ENCODE measurements at regions not wholly inside any gene's neighbourhood (a gene's known extent, or its start where the extent isn't known, plus 50 kb on each side); places are given as distances from the start of the nearest gene placed in this dataset.

- Histone ChIP-seq H3K27ac (ENCODE audit: low read length) (no peak overlapping the region), H3K27me3 (ENCODE audit: low read length) (no peaks in the 10 kb centered on the region), H3K4me1 (ENCODE audit: low read length) (no peaks in the 10 kb centered on the region), H3K4me2 (ENCODE audit: low read depth, low read length, poor library complexity, severe bottlenecking) (no peak overlapping the region), H3K9me2 (replicated peaks; ENCODE audit: insufficient read depth, low read length) (no peaks in the 10 kb centered on the region), H2AFZ (ENCODE audit: low read length) (no peak overlapping the region), H3K9ac (ENCODE audit: low read length) (no peak overlapping the region), H4K20me1 (ENCODE audit: insufficient read depth, low read depth, low read length) (no peaks in the 10 kb centered on the region), H3K79me2 (ENCODE audit: low read length) (no peaks in the 10 kb centered on the region), H3K9me3 (ENCODE audit: low read length) (no peaks in the 10 kb centered on the region), H3K4me3 (ENCODE audit: low read length) (no peak overlapping the region), H3K36me3 (ENCODE audit: insufficient read depth, low read length) (no peaks in the 10 kb centered on the region)
- no peak for DNase-seq
Measured at GRCh38 chr2:182639971-182640370, 76.1 kb upstream of the DNAJC10 start.

- Histone ChIP-seq H2AFZ (ENCODE audit: low read length) (no peak overlapping the region), H3K27me3 (ENCODE audit: low read length) (no peaks in the 10 kb centered on the region), H3K4me1 (ENCODE audit: low read length) (no peaks in the 10 kb centered on the region), H3K27ac (ENCODE audit: low read length) (no peak overlapping the region), H3K4me3 (ENCODE audit: low read length) (no peak overlapping the region), H4K20me1 (ENCODE audit: insufficient read depth, low read depth, low read length) (no peaks in the 10 kb centered on the region), H3K79me2 (ENCODE audit: low read length) (no peaks in the 10 kb centered on the region), H3K4me2 (ENCODE audit: low read depth, low read length, poor library complexity, severe bottlenecking) (no peak overlapping the region), H3K9ac (ENCODE audit: low read length) (no peak overlapping the region), H3K9me3 (ENCODE audit: low read length) (no peaks in the 10 kb centered on the region), H3K9me2 (replicated peaks; ENCODE audit: insufficient read depth, low read length) (no peaks in the 10 kb centered on the region), H3K36me3 (ENCODE audit: insufficient read depth, low read length) (no peaks in the 10 kb centered on the region)
- DNase-seq: peak; percentile 90
Measured at GRCh38 chr2:182642328-182642727, 73.7 kb upstream of the DNAJC10 start.

- no peak overlapping the region for H2AFZ ChIP-seq (ENCODE audit: low read length)
- H3K79me2 ChIP-seq (ENCODE audit: low read length): no peaks in the 10 kb centered on the region
- DNase-seq: no peak
- H4K20me1 ChIP-seq (ENCODE audit: insufficient read depth, low read depth, low read length): no peaks in the 10 kb centered on the region
- H3K9ac ChIP-seq (ENCODE audit: low read length): no peak overlapping the region
- H3K9me2 ChIP-seq (replicated peaks; ENCODE audit: insufficient read depth, low read length): no peaks in the 10 kb centered on the region
- H3K4me2 ChIP-seq (ENCODE audit: low read depth, low read length, poor library complexity, severe bottlenecking): no peak overlapping the region
- no peak overlapping the region for H3K27ac ChIP-seq (ENCODE audit: low read length)
- H3K36me3 ChIP-seq (ENCODE audit: insufficient read depth, low read length): no peaks in the 10 kb centered on the region
- H3K27me3 ChIP-seq (ENCODE audit: low read length): no peaks in the 10 kb centered on the region
- no peaks in the 10 kb centered on the region for H3K9me3 ChIP-seq (ENCODE audit: low read length)
- H3K4me1 ChIP-seq (ENCODE audit: low read length): no peaks in the 10 kb centered on the region
- no peak overlapping the region for H3K4me3 ChIP-seq (ENCODE audit: low read length)
Measured at GRCh38 chr2:182646763-182647498, 69.1 kb upstream of the DNAJC10 start.

GRCh38 chr2:182647499-182647787, 68.6 kb upstream of the DNAJC10 start:
- H3K27ac ChIP-seq (ENCODE audit: low read length): no peak overlapping the region
- H3K36me3 ChIP-seq (ENCODE audit: insufficient read depth, low read length): no peaks in the 10 kb centered on the region
- no peaks in the 10 kb centered on the region for H3K4me1 ChIP-seq (ENCODE audit: low read length)
- H3K4me2 ChIP-seq (ENCODE audit: low read depth, low read length, poor library complexity, severe bottlenecking): no peak overlapping the region
- H3K4me3 ChIP-seq (ENCODE audit: low read length): no peak overlapping the region
- H2AFZ ChIP-seq (ENCODE audit: low read length): no peak overlapping the region
- H3K9me3 ChIP-seq (ENCODE audit: low read length): no peaks in the 10 kb centered on the region
- H3K9ac ChIP-seq (ENCODE audit: low read length): no peak overlapping the region
- no peaks in the 10 kb centered on the region for H3K79me2 ChIP-seq (ENCODE audit: low read length)
- no peaks in the 10 kb centered on the region for H4K20me1 ChIP-seq (ENCODE audit: insufficient read depth, low read depth, low read length)
- H3K9me2 ChIP-seq (replicated peaks; ENCODE audit: insufficient read depth, low read length): no peaks in the 10 kb centered on the region
- no peak for DNase-seq
- H3K27me3 ChIP-seq (ENCODE audit: low read length): no peaks in the 10 kb centered on the region

GRCh38 chr2:182649316-182649715, 66.7 kb upstream of the DNAJC10 start:
- Histone ChIP-seq H3K36me3 (ENCODE audit: insufficient read depth, low read length) (no peaks in the 10 kb centered on the region), H3K27me3 (ENCODE audit: low read length) (no peaks in the 10 kb centered on the region), H3K9ac (ENCODE audit: low read length) (no peak overlapping the region), H3K9me2 (replicated peaks; ENCODE audit: insufficient read depth, low read length) (no peaks in the 10 kb centered on the region), H4K20me1 (ENCODE audit: insufficient read depth, low read depth, low read length) (no peaks in the 10 kb centered on the region), H3K27ac (ENCODE audit: low read length) (no peak overlapping the region), H3K79me2 (ENCODE audit: low read length) (no peaks in the 10 kb centered on the region), H3K4me1 (ENCODE audit: low read length) (no peaks in the 10 kb centered on the region), H3K4me3 (ENCODE audit: low read length) (no peak overlapping the region), H2AFZ (ENCODE audit: low read length) (no peak overlapping the region), H3K4me2 (ENCODE audit: low read depth, low read length, poor library complexity, severe bottlenecking) (no peak overlapping the region), H3K9me3 (ENCODE audit: low read length) (no peaks in the 10 kb centered on the region)
- peak; percentile 65 for DNase-seq

- H3K4me2 ChIP-seq (ENCODE audit: low read depth, low read length, poor library complexity, severe bottlenecking): no peak overlapping the region
- no peaks in the 10 kb centered on the region for H3K36me3 ChIP-seq (ENCODE audit: insufficient read depth, low read length)
- H3K9ac ChIP-seq (ENCODE audit: low read length): no peak overlapping the region
- H3K9me3 ChIP-seq (ENCODE audit: low read length): no peaks in the 10 kb centered on the region
- no peak overlapping the region for H3K27ac ChIP-seq (ENCODE audit: low read length)
- peak; percentile 59 for DNase-seq
- H2AFZ ChIP-seq (ENCODE audit: low read length): no peak overlapping the region
- H3K4me1 ChIP-seq (ENCODE audit: low read length): no peaks in the 10 kb centered on the region
- H3K27me3 ChIP-seq (ENCODE audit: low read length): no peaks in the 10 kb centered on the region
- H3K79me2 ChIP-seq (ENCODE audit: low read length): no peaks in the 10 kb centered on the region
- no peak overlapping the region for H3K4me3 ChIP-seq (ENCODE audit: low read length)
- no peaks in the 10 kb centered on the region for H3K9me2 ChIP-seq (replicated peaks; ENCODE audit: insufficient read depth, low read length)
- no peaks in the 10 kb centered on the region for H4K20me1 ChIP-seq (ENCODE audit: insufficient read depth, low read depth, low read length)
Measured at GRCh38 chr2:182650704-182651103, 65.4 kb upstream of the DNAJC10 start.

- Histone ChIP-seq H3K4me3 (ENCODE audit: low read length) (no peak overlapping the region), H4K20me1 (ENCODE audit: insufficient read depth, low read depth, low read length) (no peaks in the 10 kb centered on the region), H3K27me3 (ENCODE audit: low read length) (no peaks in the 10 kb centered on the region), H2AFZ (ENCODE audit: low read length) (no peak overlapping the region), H3K4me1 (ENCODE audit: low read length) (no peaks in the 10 kb centered on the region), H3K79me2 (ENCODE audit: low read length) (no peaks in the 10 kb centered on the region), H3K9me3 (ENCODE audit: low read length) (no peaks in the 10 kb centered on the region), H3K4me2 (ENCODE audit: low read depth, low read length, poor library complexity, severe bottlenecking) (no peak overlapping the region), H3K36me3 (ENCODE audit: insufficient read depth, low read length) (no peaks in the 10 kb centered on the region), H3K27ac (ENCODE audit: low read length) (no peak overlapping the region), H3K9ac (ENCODE audit: low read length) (no peak overlapping the region), H3K9me2 (replicated peaks; ENCODE audit: insufficient read depth, low read length) (no peaks in the 10 kb centered on the region)
- no peak for DNase-seq
Measured at GRCh38 chr2:182652326-182652725, 63.7 kb upstream of the DNAJC10 start.

GRCh38 chr2:182655750-182656149, 60.3 kb upstream of the DNAJC10 start:
- H3K4me2 ChIP-seq (ENCODE audit: low read depth, low read length, poor library complexity, severe bottlenecking): no peak overlapping the region
- H3K27me3 ChIP-seq (ENCODE audit: low read length): no peaks in the 10 kb centered on the region
- H2AFZ ChIP-seq (ENCODE audit: low read length): no peak overlapping the region
- no peaks in the 10 kb centered on the region for H3K36me3 ChIP-seq (ENCODE audit: insufficient read depth, low read length)
- no peak overlapping the region for H3K27ac ChIP-seq (ENCODE audit: low read length)
- DNase-seq: no peak
- H3K79me2 ChIP-seq (ENCODE audit: low read length): no peaks in the 10 kb centered on the region
- no peaks in the 10 kb centered on the region for H3K4me1 ChIP-seq (ENCODE audit: low read length)
- no peaks in the 10 kb centered on the region for H3K9me2 ChIP-seq (replicated peaks; ENCODE audit: insufficient read depth, low read length)
- H3K9me3 ChIP-seq (ENCODE audit: low read length): no peaks in the 10 kb centered on the region
- no peak overlapping the region for H3K4me3 ChIP-seq (ENCODE audit: low read length)
- H3K9ac ChIP-seq (ENCODE audit: low read length): no peak overlapping the region
- no peaks in the 10 kb centered on the region for H4K20me1 ChIP-seq (ENCODE audit: insufficient read depth, low read depth, low read length)

GRCh38 chr2:182664212-182664611, 51.8 kb upstream of the DNAJC10 start:
- no peak for DNase-seq
- no peak overlapping the region for H3K4me2 ChIP-seq (ENCODE audit: low read depth, low read length, poor library complexity, severe bottlenecking)
- no peaks in the 10 kb centered on the region for H3K27me3 ChIP-seq (ENCODE audit: low read length)
- no peak overlapping the region for H3K4me3 ChIP-seq (ENCODE audit: low read length)
- H3K9me2 ChIP-seq (replicated peaks; ENCODE audit: insufficient read depth, low read length): no peaks in the 10 kb centered on the region
- no peak overlapping the region for H3K27ac ChIP-seq (ENCODE audit: low read length)
- H3K4me1 ChIP-seq (ENCODE audit: low read length): no peaks in the 10 kb centered on the region
- no peaks in the 10 kb centered on the region for H4K20me1 ChIP-seq (ENCODE audit: insufficient read depth, low read depth, low read length)
- no peaks in the 10 kb centered on the region for H3K36me3 ChIP-seq (ENCODE audit: insufficient read depth, low read length)
- no peak overlapping the region for H2AFZ ChIP-seq (ENCODE audit: low read length)
- no peaks in the 10 kb centered on the region for H3K9me3 ChIP-seq (ENCODE audit: low read length)
- no peak overlapping the region for H3K9ac ChIP-seq (ENCODE audit: low read length)
- no peaks in the 10 kb centered on the region for H3K79me2 ChIP-seq (ENCODE audit: low read length)
